ENCODE measurements at regions not wholly inside any gene's neighbourhood (a gene's known extent, or its start where the extent isn't known, plus 50 kb on each side); places are given as distances from the start of the nearest gene placed in this dataset.
A peak's percentile ranks its signal among the peaks of the same experiment; 100 is the strongest.
"Not testable (repeated sequence)": the region's sequence is repeated elsewhere in the genome, so short reads cannot be mapped to it uniquely, and the experiment has no call there.

GRCh38 chr13:44732503-44733098 is 156.5 kb upstream of the TSC22D1 start:
- peak; percentile 55 for ATAC-seq

GRCh38 chr13:44730851-44731250 is 154.7 kb upstream of the TSC22D1 start:
- ATAC-seq (no peak), DNase-seq (no peak)
- intact Hi-C loops (cut with DNase I): no loop called here

More at GRCh38 chr13:44732503-44733098, 156.5 kb upstream of the TSC22D1 start:
- intact Hi-C loops (cut with DNase I): no loop called here
- DNase-seq: no peak

- intact Hi-C loops (cut with DNase I): no loop called here
- DNase-seq: no peak
- ATAC-seq: no peak
These were observed 154.0 kb upstream of the TSC22D1 start for GRCh38 chr13:44730099-44730498.

GRCh38 chr13:44727591-44727990 is 151.5 kb upstream of the TSC22D1 start:
- ATAC-seq; intact Hi-C loops (cut with DNase I); DNase-seq: not testable (repeated sequence)

- ATAC-seq (no peak), DNase-seq (no peak)
- intact Hi-C loops (cut with DNase I): no loop called here
These were observed 150.6 kb upstream of the TSC22D1 start for GRCh38 chr13:44726778-44727177.

GRCh38 chr13:44726214-44726613 is 150.1 kb upstream of the TSC22D1 start:
- intact Hi-C loops (cut with DNase I): no loop called here
- no peak for ATAC-seq
- DNase-seq: no peak

- DNase-seq (no peak), ATAC-seq (peak; percentile 35 to 75)
- intact Hi-C loops (cut with DNase I): no loop called here
These were observed 143.9 kb upstream of the TSC22D1 start for GRCh38 chr13:44719857-44720671.

- intact Hi-C loops (cut with DNase I): no loop called here
- DNase-seq (no peak), ATAC-seq (no peak)
These were observed 142.3 kb upstream of the TSC22D1 start for GRCh38 chr13:44718467-44718866.

GRCh38 chr13:44715287-44716230 is 139.4 kb upstream of the TSC22D1 start:
- intact Hi-C loops (cut with DNase I): no loop called here

GRCh38 chr13:44713788-44714469 is 137.8 kb upstream of the TSC22D1 start:
- DNase-seq (no peak), ATAC-seq (peak; percentile 73 to 89)
- intact Hi-C loops (cut with DNase I): no loop called here

More at GRCh38 chr13:44715287-44716230, 139.4 kb upstream of the TSC22D1 start:
- ATAC-seq: no peak
- DNase-seq: no peak

GRCh38 chr13:44711706-44712105 is 135.6 kb upstream of the TSC22D1 start:
- intact Hi-C loops (cut with DNase I): no loop called here
- ATAC-seq: no peak
- DNase-seq: no peak

- no peak for DNase-seq
- intact Hi-C loops (cut with DNase I): no loop called here
- ATAC-seq: peak in 1 of 2 donors; percentile 38
These were observed 134.4 kb upstream of the TSC22D1 start for GRCh38 chr13:44710576-44710975.

GRCh38 chr13:44704811-44705210 is 128.7 kb upstream of the TSC22D1 start:
- ATAC-seq; DNase-seq; intact Hi-C loops (cut with DNase I): not testable (repeated sequence)

- DNase-seq (no peak), ATAC-seq (no peak)
- intact Hi-C loops (cut with DNase I): no loop called here
These were observed 127.2 kb upstream of the TSC22D1 start for GRCh38 chr13:44703371-44703770.

- intact Hi-C loops (cut with DNase I): no loop called here
- DNase-seq (no peak), ATAC-seq (no peak)
These were observed 121.9 kb upstream of the TSC22D1 start for GRCh38 chr13:44698066-44698465.

GRCh38 chr13:44697058-44697457 is 120.9 kb upstream of the TSC22D1 start:
- DNase-seq: no peak
- intact Hi-C loops (cut with DNase I): no loop called here
- no peak for ATAC-seq

- DNase-seq (no peak), ATAC-seq (no peak)
- intact Hi-C loops (cut with DNase I): no loop called here
These were observed 119.4 kb upstream of the TSC22D1 start for GRCh38 chr13:44695520-44695919.

- intact Hi-C loops (cut with DNase I): no loop called here
- ATAC-seq (peak in 1 of 2 donors; percentile 87), DNase-seq (no peak)
These were observed 118.7 kb upstream of the TSC22D1 start for GRCh38 chr13:44694842-44695241.

GRCh38 chr13:44694291-44694690 is 118.2 kb upstream of the TSC22D1 start:
- intact Hi-C loops (cut with DNase I): no loop called here
- no peak for ATAC-seq
- DNase-seq: no peak
